Choroid plexus epithelial cell (primary cell): ENCODE measurements at regions not wholly inside any gene's neighbourhood (a gene's known extent, or its start where the extent isn't known, plus 50 kb on each side); places are given as distances from the start of the nearest gene placed in this dataset.

Experiments
- DNase-seq: peaks from one replicate; pipeline ENCODE4 v3.0.0-alpha.2; 2010; ENCODE audit warnings: low read depth
- H3K4me3 ChIP-seq: 2 replicates; pipeline ENCODE4 v1.5.1; 2011; ENCODE audit warnings: low read depth, mild to moderate bottlenecking, control low read depth, low read length, moderate library complexity
- TF ChIP-seq, protein P1 (sequence below): conservative IDR thresholded peaks from 2 replicates; pipeline ENCODE4 v1.5.1; 2011; ENCODE audit warnings: low read depth, mild to moderate bottlenecking, control low read depth, inconsistent platforms, low read length, moderate library complexity

DNA sequence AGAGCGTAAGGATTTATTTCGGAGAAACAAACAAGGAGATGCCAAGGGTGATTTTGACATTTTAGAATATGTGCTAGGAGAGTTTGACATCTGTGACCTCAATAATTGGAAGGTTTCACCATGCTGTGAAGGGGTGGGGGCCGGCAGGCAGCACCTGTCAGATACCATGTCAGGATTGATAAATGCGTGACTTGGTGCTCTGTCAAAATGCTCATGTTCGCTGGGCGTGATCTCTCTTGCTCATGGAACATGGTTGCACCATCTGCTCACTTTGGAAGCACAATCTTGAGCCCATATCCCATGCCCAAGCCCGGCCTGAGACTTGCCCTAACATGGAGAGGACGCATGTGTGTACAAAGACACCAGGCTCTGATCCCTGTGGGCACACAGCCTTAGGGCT, 347.6 kb downstream of the RNF144A start:
- no peak for DNase-seq
- TF ChIP-seq, protein P1, sequence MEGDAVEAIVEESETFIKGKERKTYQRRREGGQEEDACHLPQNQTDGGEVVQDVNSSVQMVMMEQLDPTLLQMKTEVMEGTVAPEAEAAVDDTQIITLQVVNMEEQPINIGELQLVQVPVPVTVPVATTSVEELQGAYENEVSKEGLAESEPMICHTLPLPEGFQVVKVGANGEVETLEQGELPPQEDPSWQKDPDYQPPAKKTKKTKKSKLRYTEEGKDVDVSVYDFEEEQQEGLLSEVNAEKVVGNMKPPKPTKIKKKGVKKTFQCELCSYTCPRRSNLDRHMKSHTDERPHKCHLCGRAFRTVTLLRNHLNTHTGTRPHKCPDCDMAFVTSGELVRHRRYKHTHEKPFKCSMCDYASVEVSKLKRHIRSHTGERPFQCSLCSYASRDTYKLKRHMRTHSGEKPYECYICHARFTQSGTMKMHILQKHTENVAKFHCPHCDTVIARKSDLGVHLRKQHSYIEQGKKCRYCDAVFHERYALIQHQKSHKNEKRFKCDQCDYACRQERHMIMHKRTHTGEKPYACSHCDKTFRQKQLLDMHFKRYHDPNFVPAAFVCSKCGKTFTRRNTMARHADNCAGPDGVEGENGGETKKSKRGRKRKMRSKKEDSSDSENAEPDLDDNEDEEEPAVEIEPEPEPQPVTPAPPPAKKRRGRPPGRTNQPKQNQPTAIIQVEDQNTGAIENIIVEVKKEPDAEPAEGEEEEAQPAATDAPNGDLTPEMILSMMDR: no peak
- no peak overlapping the region for H3K4me3 ChIP-seq

DNA sequence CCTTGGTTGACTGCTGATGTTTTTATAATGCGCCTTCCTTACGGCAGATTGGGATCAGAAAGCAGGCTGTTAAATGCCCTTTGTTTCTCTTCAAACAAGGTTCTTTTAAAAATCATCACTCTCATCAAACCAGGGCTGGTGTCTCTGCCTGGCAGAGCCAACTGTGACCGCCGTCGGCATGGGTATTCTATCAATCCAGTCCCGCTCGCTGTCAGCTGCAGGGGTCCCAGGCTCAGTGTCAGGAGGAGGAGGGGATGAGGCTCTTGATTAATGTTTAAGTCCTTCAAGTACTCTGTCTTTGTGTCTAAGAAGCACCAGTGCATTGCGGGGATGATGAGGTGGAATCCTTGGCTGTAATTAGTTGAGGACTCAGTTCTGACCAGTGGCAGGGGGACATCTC, 348.1 kb downstream of the RNF144A start:
- DNase-seq: no peak
- H3K4me3 ChIP-seq: no peak overlapping the region
- TF ChIP-seq, protein P1: no peak

DNA sequence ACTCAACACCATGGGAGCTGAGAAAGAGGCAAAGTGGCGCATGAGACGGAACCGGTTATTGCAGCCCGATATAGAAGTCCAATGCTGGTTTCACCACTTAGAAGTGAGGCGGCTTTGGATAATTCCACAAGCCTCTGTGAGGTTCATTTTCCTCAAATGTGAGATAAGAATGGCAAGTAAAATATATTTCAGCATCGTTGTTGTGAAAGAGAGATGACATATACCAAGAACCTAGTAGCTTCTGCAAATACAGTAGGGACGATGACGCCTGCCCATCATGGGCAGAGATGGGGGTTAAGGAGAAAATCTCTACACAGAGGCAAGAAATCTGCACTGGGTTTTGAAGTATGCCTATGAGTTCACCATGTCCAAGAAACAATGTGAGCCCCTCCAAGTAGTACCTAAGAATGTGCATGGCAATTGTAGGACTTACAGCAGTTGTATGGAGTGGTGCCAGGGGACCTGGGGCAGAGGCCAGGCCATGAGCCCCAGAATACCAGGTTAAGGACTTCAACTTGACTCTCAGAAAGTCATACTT, 352.0 kb downstream of the RNF144A start:
- DNase-seq: no peak
- TF ChIP-seq, protein P1: no peak

DNA sequence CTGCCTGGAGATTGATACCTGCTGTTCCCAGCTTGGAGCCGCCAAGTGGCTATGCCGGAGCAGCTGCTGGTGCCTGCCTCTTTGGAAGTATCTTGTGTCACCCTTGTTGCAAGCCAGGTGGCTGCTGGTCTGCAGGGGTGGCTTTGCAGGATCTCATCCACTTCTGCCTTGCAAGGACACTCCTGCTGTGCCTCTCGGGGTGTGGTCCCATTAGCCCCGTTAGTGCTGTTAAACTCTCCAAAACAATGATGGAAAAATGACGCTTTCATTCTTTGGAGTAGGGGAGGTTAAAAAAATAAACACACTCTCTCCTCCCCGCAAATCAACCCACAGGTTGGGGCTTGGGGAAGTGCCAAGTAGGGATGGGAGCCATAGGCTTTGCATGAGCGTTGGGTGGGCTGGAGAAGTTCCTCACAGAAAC, 352.8 kb downstream of the RNF144A start:
- DNase-seq: no peak
- H3K4me3 ChIP-seq: no peak overlapping the region
- TF ChIP-seq, protein P1: no peak

More for the DNA sequence above, 352.0 kb downstream of the RNF144A start:
- no peak overlapping the region for H3K4me3 ChIP-seq

DNA sequence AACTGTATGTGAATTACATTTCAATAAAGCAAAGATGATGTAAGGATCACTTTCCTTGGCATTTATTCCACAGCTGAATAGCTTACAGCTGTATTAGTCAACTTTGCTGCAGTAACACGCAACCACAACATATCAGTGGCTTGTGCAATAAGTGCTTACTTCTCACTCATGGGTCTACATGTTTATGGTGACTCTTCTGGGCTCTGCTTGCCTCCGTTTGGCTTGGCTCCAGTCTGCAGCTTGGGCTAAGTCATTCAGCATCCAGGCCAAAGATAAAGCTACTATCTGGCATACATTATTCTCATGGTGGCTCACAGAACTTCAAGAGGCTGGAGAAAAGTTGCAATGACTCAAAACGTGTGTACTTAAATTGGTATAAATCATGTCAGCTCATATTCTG, 355.0 kb downstream of the RNF144A start:
- H3K4me3 ChIP-seq: no peak overlapping the region
- TF ChIP-seq, protein P1: no peak
- no peak for DNase-seq

DNA sequence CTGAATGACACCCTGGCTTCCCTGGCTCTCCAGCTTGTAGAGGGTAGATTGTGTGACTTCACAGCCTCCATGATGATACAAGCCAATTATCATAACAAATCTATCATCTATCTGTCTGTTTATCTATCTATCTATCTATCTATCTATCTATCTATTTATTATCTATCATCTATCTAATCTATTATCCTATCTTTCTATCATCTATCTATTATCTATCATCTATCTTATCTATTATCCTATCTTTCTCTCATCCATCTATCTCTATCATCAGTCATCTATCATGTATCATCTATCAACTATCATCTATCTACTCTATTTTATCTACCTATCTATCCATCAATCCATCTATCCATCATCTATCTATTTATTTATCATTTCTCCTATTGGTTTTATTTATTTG, 361.8 kb downstream of the RNF144A start:
- DNase-seq: no peak
- no peak overlapping the region for H3K4me3 ChIP-seq
- TF ChIP-seq, protein P1: no peak

DNA sequence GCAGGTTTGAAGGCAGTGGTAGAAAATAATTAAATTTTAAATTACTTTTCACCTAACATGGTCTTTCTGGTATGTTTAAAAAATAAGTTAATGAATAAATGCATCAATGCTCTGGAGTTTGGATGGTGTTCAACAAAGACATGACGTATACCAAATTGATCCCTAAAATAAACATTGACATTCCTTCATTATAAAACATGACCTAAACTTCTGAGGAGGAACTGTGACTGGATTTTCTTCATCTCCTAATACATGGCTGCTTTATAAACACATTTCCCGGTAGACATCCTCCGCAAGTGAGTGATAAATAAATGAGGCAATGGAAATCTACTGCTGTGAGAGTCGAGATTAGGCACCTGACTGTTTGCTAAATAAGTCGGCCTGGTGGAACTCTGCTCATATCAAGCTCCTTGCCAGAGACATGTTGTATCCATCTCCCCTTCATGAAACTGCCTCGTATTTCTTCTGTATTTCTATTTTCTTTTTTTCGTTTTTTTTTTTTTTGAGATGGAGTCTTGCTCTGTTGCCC, 362.3 kb downstream of the RNF144A start:
- no peak overlapping the region for H3K4me3 ChIP-seq
- no peak for DNase-seq
- TF ChIP-seq, protein P1: no peak
